AG10803 (cell line): ENCODE measurements at regions not wholly inside any gene's neighbourhood (a gene's known extent, or its start where the extent isn't known, plus 50 kb on each side); places are given as distances from the start of the nearest gene placed in this dataset.

Source experiments
- DNase-seq: peaks from one replicate; pipeline ENCODE4 v3.0.0; 2010; ENCODE audit warnings: low read depth
- H3K4me3 ChIP-seq: 2 replicates; pipeline ENCODE4 v1.5.1; 2011; ENCODE audit warnings: mild to moderate bottlenecking, low read length, control low read depth
- TF ChIP-seq, protein P1 (sequence below): conservative IDR thresholded peaks from 2 replicates; pipeline ENCODE4 v1.5.1; 2011; ENCODE audit warnings: mild to moderate bottlenecking, low read length, control low read depth, inconsistent platforms

GRCh38 chr10:64023926-64024470, 502.8 kb downstream of the REEP3 start:
- TF ChIP-seq, protein P1, sequence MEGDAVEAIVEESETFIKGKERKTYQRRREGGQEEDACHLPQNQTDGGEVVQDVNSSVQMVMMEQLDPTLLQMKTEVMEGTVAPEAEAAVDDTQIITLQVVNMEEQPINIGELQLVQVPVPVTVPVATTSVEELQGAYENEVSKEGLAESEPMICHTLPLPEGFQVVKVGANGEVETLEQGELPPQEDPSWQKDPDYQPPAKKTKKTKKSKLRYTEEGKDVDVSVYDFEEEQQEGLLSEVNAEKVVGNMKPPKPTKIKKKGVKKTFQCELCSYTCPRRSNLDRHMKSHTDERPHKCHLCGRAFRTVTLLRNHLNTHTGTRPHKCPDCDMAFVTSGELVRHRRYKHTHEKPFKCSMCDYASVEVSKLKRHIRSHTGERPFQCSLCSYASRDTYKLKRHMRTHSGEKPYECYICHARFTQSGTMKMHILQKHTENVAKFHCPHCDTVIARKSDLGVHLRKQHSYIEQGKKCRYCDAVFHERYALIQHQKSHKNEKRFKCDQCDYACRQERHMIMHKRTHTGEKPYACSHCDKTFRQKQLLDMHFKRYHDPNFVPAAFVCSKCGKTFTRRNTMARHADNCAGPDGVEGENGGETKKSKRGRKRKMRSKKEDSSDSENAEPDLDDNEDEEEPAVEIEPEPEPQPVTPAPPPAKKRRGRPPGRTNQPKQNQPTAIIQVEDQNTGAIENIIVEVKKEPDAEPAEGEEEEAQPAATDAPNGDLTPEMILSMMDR: no peak
- no peak for DNase-seq
- H3K4me3 ChIP-seq: no peak overlapping the region

DNA sequence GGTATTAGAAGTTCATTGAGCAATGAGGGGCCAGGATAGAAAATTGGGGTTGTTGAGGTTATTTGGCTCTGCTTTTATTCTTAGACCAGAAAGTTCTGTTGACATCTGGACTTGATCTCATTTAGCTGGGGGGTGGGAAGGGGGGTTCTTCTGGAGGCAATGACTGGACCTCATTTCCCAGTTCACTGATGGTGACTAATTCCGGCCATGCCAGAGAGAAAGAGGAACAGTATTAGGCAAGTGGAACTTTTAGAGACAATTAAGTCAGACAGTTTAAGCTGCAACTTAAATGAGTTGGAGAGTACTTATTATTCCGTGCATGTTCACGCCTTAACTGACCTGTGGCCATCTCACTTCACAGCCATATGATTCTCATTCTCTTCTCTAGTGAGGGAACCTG, 512.5 kb downstream of the REEP3 start:
- peak; percentile 4 for DNase-seq
- TF ChIP-seq, protein P1: no peak
- no peak overlapping the region for H3K4me3 ChIP-seq

GRCh38 chr10:64036321-64036930, 515.2 kb downstream of the REEP3 start:
- TF ChIP-seq, protein P1: no peak
- H3K4me3 ChIP-seq: no peak overlapping the region
- peak; percentile 35 for DNase-seq

DNA sequence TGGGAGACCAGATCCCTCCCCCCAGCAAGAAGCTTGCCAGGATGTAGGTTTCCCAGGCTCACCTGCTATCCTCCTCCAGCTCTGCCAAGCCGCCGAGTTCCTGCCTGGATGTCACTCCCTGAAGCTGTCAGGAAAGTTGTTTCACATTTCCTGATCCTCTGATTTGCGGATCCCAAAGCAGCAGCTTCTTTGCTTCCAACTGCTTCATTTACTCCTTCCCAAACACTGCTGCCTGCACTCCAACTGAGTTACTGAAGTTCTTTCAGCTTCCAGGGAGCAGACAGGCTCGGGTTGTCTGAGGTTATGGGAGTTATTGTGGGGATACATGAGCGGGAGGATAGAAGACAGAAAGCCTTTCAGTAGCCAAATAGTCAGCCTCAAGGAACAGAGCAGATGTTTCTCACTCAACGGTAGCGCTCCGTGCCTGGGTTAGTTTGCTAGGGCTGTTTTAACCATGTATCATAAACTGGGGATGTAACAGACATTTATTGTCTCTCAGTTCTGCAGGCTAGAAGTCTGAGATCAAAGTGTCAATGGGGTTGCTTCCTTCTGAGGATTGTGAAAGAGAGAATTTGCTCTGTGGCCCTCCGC, 516.0 kb downstream of the REEP3 start:
- H3K4me3 ChIP-seq: no peak overlapping the region
- no peak for DNase-seq
- TF ChIP-seq, protein P1: no peak

DNA sequence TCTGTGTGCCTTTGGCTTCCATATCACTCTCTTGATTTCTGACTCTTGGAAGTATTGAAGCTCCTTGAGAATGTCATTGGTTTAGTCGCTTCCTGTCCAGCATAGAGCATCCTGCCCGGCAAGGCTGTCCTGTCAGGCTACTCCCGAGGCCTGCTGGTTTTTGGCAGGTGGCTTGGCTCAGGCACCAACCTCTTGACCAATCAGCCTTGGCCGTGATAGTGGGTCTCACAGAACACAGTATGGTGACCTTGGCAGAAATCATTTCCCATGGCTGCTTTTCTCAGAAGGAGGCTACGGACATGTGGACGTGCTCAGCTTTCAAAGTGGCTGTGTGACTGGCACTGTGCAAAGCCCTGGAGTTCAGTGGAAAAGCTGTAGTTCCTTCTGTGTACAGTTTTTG, 516.9 kb downstream of the REEP3 start:
- DNase-seq: no peak
- TF ChIP-seq, protein P1: no peak
- H3K4me3 ChIP-seq: no peak overlapping the region

DNA sequence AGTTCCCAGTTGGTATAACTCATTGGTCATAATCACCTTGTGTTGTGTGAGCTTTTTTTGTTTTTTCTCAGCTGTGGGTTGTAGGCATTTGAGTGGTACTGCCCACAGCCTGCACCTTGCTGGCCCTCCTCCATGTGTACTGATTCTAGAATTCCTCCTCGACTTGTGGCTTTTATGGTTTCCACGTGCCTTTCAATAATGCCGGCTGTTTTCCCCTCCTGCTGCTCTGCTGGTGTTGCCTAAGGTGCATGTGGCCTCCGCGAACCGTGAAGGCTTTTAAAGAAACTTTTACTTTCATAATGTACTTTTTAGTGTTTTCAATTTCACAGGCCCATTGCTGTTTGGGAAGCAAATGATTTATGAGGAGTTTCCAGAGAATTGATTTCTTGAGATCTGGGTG, 518.0 kb downstream of the REEP3 start:
- H3K4me3 ChIP-seq: no peak overlapping the region
- DNase-seq: no peak
- TF ChIP-seq, protein P1: no peak

DNA sequence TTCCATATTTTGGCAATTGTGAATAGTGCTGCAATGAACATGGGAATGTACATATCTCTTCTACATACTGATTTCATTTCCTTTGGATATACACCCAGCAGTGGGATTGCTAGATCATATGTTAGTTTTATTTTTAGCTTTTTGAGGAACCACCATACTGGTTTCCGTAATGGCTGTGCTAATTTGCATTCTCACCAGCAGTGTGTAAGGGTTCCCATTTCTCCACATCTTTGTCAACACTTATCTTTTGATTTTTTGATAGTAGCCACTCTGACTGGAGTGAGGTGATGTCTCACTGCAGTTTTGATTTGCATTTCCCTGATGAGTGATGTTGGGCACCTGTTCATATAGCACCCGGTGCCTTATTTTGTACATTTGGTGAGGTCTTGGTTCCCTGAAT, 519.6 kb downstream of the REEP3 start:
- no peak overlapping the region for H3K4me3 ChIP-seq
- TF ChIP-seq, protein P1: no peak
- no peak for DNase-seq
